Germinal center (tissue), 1 donor: ENCODE measurements at regions not wholly inside any gene's neighbourhood (a gene's known extent, or its start where the extent isn't known, plus 50 kb on each side); places are given as distances from the start of the nearest gene placed in this dataset.
"Not testable (repeated sequence)": the region's sequence is repeated elsewhere in the genome, so short reads cannot be mapped to it uniquely, and the experiment has no call there.

ENCODE experiments used
- DNase-seq: peaks from one replicate; pipeline ENCODE4 v3.0.0; 2012; ENCODE audit warnings: mixed read lengths, low spot score

DNA sequence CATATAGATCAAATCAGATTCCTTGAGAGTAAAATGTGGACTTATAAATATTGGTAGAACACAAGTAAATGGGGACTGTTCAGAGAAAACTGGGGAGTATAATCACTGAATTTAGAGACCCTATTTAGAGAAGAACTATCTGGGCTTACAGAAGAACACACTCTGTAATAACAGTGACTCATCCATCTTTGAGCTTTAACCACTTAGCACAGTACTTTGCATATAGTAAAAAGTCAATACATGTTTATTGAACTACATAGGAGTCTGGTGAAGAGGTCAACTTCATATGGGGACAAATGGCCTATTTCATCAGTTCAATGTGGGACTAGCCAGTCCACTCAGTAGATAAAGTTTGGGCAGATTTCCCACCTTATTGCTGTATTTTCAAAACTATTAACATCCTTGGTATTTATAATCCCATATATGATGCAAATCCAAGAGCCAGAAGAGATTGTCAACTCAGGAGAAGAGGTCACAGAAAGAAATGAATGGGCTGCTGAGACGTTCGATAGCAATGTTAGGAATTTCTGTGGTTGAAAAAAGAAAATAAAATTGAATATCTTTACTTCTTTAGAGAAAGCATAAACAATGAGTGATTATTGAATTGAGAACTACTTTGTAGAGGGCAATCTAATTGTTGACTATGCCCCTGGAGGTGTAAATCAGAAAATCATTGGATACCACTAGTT, 119.3 kb upstream of the CACNA2D1 start:
- no peak for DNase-seq

DNA sequence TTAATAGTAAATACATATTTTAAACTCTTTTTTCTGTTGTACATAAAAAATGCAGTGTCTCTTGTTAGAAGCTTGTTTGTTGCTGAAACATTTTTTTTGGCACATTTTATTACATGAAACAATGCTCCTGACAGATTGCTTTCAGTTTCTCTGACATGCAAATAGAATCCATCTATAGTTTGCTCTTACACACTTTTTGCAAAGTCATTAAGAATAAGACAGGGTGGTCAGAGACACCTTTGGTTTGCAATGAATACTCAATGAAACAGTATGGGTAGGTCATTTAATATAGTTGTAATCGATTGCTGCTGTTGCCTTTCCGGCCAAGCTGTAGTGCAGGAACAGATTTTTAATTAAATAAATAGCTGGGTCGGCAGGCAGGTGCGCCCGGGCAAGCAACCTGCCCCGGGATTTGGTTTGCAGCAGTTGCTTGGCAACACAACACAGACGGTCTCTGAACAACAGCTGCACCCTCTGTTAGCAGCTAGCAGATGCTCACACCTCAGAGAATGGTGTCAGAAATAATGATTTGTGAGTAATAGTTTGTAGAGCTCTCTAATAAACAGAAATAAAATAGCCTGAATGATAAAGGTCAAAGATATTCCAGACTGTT, 115.7 kb upstream of the CACNA2D1 start:
- no peak for DNase-seq

DNA sequence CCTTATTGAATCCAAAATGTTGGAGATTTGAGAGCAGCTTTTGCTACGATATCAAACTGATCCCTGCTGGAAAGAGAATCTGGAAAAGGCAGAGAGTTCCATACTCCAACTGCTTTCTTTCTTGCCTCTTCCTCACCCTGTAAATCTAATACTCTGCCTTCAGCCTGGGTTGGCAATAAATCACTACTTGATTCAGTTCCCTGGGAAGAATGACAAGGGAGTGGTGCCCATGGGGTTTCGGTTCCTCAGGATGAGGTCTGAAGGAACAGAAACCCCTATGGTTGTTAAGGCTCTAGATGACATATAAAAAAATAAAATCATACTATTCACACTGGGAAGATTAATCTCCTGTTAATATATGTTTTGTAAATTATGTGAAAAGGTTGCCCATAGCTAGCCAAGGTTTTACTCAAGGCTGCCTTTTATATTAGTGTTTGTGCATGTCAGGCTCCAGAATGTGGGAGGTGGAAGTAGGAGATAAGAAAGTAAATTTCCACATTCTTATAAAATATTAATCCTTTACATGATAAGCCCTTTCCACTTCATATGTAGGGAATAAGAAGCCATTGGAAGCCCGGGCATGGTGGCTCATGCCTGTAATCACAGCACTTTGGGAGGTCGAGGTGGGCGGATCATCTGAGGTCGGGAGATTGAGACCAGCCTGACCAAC, 106.2 kb upstream of the CACNA2D1 start:
- no peak for DNase-seq

DNA sequence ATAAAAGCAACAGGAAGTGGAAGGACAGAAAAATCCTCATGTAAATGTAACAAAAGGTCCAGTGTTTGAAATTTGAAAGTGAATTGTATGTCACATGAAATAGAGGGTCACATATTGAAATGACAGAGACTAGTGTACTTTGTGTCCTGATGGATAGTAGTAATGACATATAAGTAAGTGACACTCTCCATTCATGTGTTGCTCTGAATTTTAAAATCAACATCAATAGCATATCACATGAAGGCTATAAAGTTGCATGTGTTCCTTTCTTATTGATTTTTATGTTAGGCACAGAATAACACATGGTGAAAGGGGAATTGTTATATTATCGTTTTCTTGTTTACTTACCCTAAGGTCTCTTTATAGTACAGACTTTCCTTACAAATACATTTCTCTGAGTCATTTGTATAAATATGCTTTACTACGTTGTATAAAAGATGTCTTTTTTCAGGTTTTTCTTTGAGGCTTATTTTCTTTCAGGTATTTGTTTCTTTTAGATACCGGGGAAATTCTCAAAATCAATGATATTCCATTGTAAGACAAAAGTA, 104.6 kb upstream of the CACNA2D1 start:
- no peak for DNase-seq

DNA sequence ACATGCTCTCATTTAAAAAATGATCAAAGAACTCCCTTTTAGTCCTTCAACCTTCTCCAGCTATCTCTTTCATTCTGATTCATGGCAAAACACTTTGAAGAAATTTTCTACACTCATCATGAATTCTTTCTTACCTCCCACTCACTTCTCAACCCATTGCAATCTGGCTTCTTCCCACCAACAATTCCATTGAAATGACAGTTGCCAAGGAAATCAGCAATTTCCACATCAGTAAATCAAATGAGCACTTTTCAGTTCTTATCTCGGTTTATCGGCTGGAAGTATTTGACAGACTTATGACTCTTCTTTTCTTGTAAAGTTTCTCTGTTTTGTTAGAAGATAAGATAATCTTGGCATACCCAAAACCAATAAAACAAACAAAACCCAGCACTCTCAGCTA, 99.1 kb upstream of the CACNA2D1 start:
- no peak for DNase-seq

DNA sequence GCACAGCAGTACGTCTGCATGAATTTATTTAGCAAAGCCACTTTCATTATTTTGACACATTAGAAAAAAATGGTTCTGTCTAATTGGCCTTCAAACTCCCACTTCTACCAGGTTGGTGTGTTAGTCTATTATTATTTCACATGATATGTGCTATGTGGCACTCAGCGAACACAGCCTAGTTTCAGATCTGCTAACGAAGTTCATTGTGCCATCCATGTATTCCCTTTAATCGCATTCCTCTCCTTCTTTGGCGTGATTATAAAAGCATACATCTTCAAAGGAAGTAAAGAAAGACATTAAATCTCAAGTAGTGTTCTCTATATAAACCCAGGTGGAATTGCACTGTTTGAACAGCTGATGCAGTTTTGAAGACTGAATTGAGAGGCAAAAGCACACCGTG, 96.4 kb upstream of the CACNA2D1 start:
- no peak for DNase-seq

DNA sequence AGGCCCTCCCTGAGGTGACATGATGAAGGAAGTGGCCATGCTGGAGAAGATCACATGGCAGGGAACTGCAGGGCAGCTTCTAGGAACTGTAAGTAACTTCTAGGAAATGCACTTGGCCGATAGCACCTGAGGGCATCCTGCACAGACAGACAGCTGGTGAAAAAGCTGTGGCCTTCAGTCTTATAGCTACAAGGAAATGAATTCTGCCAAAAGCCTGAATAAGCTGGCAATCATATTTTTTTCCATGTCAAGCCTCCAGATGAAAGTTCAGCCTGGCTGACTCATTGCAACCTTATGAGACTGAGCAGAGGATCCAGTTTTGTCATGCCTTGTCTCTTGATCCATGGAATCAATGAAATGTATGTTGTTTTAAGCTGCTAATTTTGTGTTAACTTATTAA, 91.1 kb upstream of the CACNA2D1 start:
- DNase-seq = no peak

DNA sequence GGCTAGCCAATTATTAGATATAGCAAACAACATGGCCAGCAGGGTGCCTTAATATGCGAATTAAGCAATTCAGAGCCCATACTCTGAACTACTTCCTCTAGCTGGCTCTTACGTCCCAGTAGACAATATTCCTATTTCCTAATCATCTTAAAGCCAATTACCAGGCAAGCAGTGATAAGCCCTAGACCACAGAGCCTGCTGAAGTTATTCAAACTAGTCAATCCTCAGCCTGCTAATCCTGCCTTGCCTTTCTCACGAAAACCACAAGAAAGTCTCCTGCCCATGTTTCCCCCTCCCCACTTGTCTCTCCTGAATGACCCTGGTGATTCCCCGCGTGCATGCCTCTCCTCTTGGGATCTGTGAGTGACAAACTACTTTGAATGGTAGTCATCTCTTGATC, 86.8 kb upstream of the CACNA2D1 start:
- DNase-seq = no peak

DNA sequence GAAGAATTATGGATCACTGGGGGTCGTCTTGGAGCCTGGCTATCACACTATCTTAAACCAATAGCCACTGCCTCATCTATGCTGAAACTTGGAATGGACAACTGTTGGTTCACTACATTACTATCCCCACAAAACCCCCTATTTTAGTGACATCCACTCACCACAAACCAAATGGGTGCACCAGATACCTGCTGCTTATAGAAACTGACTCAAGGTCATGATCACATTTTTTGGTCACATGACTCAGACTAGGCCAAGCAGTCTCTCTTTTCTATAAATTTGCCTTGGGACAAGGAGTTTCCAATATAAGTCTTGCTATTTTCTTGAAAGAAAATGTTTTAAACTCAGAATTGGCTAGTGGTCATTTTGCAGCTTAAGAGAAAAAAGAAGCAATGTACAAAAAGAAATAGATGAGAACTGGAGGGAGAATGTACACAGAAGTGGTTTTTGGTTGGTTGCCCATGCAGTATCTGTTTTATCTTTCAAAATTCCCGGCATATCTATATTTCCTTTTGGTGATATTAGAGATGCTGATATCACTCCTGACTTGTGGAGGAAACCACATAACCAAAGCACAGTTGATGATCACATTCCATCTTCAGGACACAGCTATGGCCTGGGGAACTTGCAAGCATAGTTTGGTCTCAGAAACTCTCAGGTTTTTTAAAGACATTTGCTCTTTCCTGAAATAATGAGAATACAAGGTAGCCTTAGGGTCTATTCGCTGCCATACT, 85.2 kb upstream of the CACNA2D1 start:
- no peak for DNase-seq

DNA sequence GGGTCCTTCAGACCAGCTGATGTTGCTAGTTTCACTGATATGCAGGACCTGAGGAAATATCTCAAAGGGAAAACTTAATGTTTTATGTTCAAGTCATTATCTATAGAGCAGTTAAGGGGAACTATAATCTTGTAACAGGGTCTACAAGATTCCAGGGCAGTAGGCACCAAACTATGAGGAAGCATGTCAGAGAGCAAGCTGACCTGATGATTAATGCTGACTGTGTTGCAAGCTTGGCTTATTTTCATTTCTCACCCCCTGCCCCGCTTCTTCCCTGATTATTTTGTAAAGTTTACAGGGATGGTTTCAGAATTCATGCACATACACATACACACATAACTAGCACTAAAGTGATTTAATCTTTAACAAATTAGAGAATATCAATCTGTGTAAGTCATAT, 84.3 kb upstream of the CACNA2D1 start:
- DNase-seq = no peak

DNA sequence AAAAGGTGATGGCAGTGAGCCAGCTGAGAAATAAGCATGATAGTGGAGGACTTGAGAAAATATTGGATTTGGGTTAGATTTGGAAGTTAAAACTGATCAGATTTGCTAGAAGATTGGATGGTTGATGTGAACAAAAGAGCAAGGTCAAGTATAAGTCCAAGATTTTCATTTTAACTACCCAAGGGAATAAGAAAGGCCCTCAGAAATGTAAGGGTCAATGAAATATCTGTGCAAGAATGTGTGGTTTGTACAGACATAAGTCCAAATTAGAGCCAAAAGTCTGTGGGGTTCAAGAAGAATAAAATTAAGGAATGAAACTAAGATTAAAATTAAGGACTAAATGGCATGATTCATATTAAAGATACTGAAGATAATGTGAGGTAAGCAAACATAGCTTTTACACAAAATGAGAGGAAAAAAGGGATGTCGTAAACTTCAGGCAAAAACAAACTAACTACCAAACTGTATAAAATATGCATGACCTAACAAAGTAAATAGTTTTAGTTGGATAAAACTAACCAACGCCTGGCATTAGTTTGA, 78.4 kb upstream of the CACNA2D1 start:
- no peak for DNase-seq

DNA sequence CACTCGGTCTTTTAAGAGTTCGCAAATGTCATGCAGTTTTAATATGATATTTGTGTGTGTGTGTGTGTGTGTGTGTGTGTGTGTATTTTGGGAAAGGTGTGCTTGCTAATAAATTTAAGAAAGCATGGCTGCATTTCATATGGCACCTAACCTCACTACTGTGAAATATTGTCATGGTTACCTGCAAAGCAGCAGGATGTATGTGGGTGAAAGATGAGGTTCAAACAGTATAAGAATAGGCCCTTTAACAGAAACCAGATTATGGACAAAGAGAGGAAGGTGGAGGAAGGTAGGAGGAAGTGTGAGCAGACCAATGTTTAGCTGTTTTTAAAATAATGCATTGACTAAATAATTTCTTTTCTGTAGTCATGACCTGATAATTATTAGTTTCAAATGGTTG, 73.5 kb upstream of the CACNA2D1 start:
- no peak for DNase-seq

DNA sequence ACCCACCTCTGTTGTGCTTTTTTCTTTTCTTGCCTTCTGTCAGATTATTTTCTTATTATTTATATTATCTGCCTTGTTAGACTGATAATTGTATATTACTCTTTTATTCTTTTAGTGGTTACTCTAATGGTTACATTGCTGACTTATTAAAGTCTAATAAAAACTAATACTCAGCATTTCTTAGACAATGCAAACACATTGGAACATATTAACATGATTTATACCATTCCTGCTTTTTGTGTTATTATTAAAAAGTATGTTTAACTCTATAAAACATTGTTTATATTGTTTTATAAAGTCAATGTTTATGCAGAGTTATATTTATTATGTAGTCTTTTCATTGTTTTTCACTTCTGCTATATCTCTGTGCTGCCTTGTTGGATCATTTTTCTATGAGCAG, 68.0 kb upstream of the CACNA2D1 start:
- DNase-seq = no peak

DNA sequence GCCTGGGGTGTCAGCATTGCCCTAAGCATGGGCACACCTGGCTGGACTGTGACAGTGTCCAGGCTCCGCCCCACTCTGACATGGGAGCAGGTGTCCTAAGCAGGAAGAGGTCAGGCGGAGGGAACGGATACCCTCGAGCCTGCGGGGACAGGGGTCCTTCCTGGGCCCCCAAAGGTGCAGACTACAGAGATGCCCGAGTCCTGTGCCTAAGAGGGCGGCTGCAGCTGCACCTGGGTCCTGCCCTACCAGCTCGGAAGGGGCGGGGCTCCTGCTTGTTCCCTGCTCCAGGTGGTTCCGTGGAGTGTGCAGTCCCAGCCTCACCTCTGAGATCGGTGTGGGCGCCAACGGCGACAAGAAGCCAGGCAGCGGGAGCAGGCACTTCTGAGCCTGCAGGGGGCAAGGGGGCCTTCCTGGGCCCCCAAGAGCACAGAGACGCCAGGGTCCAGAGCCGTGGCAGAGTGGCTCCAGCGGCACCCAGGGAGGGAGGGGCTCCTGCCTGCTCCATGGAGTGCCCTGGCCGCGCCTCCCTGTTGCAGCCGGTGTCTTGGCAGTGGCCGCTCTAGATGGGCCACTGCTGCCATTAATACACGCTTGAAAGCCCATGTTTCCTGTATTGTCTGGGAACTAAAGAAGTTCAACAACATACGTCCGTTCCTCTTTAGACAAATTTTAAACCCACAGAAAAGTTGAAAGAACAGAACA, 64.5 kb upstream of the CACNA2D1 start:
- DNase-seq = no peak

DNA sequence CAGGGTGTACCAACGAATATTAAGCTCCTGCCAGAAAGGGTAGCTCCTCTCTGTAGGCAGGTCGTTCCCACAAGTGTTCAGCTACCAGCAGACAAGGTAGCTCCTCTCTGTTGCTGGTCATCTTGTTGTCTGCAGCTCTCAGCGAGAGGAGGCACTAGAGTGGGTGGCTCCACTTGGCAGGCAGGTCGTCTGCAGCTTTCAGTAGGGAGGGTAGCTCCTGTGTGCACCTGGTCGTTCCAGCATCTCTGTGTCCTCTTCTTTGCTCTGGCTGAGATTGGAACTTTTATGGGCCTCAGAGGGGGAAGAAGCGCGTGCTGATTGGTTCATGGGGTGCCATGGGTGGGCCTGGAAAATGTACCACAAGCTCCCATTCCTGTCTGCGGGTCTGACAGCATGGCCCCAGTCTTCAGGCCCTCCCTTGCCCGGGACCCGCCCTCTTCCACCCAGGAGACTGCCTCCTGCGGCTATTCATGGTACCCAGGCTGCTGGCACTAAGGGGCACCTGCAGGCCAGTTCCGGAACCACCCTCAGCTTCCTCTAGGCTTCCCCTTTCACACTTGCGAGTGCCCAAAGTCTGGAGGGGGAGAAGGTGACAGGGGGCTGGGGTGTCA, 63.9 kb upstream of the CACNA2D1 start:
- no peak for DNase-seq

DNA sequence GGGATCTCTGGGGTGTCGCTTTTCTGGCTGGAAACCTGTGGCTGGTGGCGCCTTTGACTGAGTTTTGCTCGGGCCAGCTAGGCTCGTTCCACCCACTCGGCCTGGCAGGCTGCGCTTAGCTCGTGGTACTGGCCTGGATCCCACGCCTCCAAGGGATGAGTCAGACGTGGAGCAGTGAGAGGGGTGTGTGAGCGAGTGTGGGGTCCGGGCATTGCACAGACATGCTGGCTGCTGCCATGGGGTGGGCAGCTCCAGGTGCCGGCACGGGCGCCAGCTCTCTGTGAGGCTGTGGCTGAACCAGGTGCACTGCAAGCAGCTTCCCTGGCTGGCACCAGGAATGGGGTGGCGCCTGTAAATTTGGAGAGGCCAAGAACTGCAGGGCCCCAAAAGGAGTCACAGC, 63.1 kb upstream of the CACNA2D1 start:
- no peak for DNase-seq

DNA sequence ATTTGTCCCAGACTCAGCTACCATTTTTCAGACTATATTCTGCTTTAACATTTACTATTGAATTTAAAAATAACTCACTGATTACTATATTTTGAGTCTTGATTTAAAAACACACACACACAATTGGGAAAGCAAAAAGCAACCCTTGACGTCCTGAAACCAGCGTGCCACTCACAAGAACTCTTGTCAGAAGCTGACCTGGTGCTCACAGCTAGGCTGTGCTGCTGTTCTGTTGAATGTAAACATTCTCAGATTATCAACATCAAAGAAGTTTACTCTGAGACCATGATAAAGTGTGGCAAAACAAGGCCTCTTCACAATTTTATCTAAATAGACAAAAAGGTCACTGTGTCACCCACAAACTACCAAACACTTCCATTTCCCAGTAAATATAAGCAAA, 62.6 kb upstream of the CACNA2D1 start:
- no peak for DNase-seq

DNA sequence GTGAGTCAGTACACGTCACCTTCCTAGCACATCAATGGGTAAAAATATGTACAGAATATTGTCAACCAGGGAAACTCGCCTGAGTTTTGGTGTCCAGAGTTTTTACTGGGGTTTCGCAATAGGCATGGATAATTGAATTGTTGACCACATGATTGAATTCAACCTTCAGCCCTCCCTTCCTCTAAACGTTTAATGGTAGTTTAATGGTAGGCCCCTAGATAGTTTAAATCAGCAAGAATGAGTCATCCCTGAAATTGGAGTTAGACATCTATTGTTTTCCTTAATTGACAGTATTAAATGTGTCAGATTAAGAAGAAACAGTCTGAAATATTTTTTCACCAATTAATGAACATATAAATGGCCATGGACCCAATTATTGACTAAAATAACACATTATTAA, 57.8 kb upstream of the CACNA2D1 start:
- DNase-seq = no peak

DNA sequence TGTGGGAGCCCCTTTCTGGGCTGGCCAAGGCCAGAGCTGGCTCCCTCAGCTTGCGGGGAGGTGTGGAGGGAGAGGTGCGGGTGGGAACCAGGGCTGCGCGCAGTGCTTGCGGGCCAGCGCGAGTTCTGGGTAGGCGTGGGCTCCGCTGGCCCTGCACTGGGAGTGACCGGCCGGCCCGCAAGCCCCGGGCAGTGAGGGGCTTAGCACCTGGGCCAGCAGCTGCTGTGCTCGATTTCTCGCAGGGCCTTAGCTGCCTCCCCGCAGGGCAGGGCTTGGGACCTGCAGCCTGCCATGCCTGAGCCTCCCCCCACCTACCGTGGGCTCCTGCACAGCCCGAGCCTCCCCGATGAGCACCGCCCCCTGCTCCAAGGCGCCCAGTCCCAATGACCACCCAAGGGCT, 56.0 kb upstream of the CACNA2D1 start:
- DNase-seq = not testable (repeated sequence)

DNA sequence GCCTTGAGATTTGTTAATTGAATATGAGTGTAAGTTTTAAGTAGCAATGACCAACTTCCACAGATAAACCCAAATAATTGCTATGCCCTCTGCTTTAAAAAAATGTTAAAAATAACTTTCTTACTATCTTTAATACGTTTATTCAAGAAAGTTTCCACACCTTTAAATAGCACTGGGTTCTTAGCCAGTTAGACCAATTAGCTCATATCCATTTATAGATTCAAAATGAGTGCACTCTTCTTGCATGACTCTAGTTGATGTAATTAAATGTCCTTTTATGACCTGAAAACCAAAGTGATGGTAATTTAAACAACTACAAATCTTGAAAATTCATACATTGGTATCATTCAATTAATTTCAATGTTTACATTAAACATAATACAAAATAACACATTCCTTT, 50.8 kb upstream of the CACNA2D1 start:
- DNase-seq = no peak
